Activated naive CD4-positive, alpha-beta T cell treated with anti-CD3 and anti-CD28 coated beads, Interleukin-2, amount 50 U/mL, for 16 hours (primary cell): ENCODE measurements at regions not wholly inside any gene's neighbourhood (a gene's known extent, or its start where the extent isn't known, plus 50 kb on each side); places are given as distances from the start of the nearest gene placed in this dataset.

ENCODE experiments used
- DNase-seq: peaks from one replicate; pipeline ENCODE4 v3.0.0-alpha.2; 2020

- no peak for DNase-seq
These were observed 145.2 kb upstream of the AKIRIN2 start for GRCh38 chr6:87847135-87847829.

DNA sequence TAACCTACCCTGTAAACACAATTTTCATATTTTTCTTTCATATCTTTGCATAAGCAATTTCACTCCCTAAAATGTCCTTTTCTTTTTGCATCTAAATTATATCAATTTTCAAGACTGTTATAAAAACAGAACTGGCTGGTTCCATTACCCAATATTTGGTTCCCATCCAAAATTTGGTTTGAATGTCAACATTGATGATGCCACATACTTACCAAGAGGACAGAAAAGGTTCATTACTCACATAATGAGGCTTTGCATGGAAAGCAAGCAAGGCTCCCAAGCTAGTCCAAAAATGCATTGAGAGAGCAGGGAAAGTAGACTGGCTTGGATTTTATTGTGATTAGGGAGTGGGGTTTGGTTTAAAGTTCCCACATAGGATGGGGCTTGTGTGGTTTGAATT lies 144.4 kb upstream of the AKIRIN2 start:
- no peak for DNase-seq

- no peak for DNase-seq
These were observed 138.3 kb upstream of the AKIRIN2 start for GRCh38 chr6:87840324-87840723.

GRCh38 chr6:87837876-87838275 lies 135.8 kb upstream of the AKIRIN2 start:
- DNase-seq: no peak

- no peak for DNase-seq
These were observed 135.4 kb upstream of the AKIRIN2 start for GRCh38 chr6:87837444-87837843.

- no peak for DNase-seq
These were observed 130.2 kb upstream of the AKIRIN2 start for GRCh38 chr6:87832025-87832825.

DNA sequence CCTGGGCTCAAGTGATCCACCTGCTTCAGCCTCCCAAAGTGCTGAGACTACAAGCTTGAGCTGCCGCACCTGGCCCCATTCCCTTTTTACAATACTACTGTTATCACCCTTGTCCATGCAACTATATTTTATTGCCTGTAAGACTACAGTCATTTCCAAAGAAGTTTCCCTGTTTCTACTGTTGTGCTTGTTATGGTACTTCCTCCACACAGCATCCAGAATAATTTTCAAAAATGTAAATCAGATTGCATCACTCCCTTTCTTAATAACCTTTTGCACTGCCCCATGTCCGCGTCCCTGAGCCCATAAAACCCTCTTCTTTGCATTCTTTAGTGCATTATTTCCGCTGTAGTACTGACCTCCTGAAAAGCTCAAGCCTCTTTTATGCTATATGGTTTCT lies 128.9 kb upstream of the AKIRIN2 start:
- DNase-seq: no peak

- DNase-seq: no peak
These were observed 127.6 kb upstream of the AKIRIN2 start for GRCh38 chr6:87829622-87830121.

DNA sequence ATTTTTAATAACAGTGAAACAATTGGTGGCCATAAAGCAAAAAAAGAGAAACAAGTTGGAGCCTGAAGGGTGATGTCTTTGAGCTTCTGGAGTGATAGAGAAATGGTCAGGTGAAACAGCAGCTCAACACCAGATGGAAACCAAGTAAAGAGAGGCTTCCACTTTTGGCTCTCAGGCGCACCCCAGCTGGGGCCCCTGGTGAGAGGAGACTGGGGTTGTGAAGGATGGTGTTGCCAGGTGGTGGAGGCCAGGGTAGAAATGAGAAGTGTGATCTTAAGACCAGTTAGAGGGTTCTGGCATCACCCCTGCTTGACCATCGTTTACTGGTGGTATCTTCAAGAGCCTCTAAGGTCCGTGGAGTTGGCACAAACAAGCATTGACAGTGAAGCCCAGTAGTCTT lies 126.0 kb upstream of the AKIRIN2 start:
- DNase-seq: no peak

- no peak for DNase-seq
These were observed 125.3 kb upstream of the AKIRIN2 start for GRCh38 chr6:87827346-87827745.

- DNase-seq: no peak
These were observed 124.4 kb upstream of the AKIRIN2 start for GRCh38 chr6:87826424-87826823.

GRCh38 chr6:87825821-87826221 lies 123.8 kb upstream of the AKIRIN2 start:
- DNase-seq: no peak

DNA sequence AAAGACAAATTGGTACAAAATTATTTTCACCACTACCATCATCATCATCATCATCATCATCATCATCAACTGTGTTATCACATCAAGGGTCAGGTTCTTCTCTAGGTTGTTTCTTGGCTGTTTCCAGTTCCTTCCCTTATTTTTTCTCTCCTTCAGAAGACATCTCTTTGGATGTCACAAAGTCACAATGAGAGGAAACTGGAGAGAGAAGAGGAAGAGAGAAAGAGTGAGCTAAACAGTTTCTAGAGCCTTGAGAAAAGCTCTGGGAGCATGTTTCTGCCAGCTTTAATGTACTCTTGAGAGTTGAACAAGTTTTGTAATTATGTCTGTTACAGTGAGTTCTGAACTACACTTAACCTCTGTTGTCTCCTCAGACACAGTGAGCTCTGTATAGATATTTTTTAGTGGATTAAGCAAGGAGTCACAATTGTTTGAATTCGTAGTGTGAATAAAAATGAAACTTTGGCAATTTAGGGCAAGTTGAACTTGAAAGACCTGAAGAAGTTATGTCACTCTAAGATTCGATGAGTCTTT lies 123.0 kb upstream of the AKIRIN2 start:
- DNase-seq: no peak

DNA sequence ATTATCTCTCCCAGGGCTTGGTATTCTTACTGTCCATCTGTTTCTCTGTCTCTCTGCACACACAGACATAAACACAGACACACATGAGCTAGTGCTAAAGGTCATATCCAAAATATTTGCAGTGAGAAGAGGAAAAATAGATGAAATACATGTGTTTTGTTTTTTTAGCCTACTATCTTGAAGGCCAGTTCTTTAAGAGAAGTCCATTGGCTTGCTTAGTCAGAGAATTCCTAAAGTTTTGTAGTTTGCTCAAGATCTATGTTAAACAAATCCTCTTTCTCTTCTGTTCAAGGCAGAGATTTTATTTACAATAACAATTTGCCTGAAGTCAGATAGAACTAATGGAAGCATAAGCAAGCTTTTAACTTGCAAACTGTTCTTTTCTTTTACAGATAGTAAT lies 120.0 kb upstream of the AKIRIN2 start:
- no peak for DNase-seq

DNA sequence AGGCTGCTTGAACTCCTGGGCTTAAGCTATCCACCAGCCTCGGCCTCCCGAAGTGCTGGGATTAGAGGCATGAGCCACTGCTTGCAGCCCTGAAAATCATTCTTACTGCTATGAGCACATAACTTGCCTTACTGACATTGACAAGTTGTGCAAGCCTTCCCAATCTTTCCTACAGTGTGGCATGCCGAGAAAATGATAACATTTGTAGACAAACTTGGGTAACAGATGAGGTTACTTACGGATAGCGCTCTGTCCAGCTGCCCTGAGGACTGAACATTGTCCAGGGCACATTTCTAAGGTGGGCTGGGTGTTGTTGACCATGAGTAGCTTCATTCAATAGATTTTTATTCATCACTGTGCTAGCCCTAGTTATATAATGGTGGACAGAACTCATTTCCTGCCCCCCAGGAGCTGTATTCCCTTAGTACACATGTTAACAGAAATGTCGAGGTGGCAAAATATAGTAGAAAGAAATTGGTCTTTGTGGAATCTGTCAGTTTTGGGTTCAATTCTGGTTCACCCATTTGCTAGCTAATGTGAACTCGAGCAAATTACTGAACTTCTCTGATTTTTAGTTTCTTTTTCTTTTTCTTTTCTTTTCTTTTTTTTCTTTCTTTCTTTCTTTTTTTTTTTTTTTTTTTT lies 118.4 kb upstream of the AKIRIN2 start:
- no peak for DNase-seq

GRCh38 chr6:87817183-87817582 lies 115.2 kb upstream of the AKIRIN2 start:
- no peak for DNase-seq

DNA sequence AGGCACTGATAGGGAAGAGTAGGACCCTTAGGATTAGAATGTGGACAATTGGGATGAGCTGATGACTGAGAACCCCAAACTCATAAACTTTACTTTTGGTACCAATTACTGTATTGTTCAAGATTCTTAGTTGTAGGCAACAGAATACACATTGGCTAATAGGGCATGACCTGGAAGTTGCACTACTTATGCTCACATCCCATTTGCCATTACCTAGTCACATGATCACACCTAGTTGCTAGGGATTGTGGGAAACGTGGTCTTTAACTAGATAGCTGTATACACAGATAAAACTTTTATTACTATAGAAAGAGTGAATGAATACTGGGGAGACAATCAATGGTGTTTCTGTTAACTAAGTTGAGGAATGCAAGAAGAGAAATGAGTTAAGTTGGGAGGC lies 113.4 kb upstream of the AKIRIN2 start:
- no peak for DNase-seq

- DNase-seq: no peak
These were observed 106.1 kb upstream of the AKIRIN2 start for GRCh38 chr6:87808005-87808757.

GRCh38 chr6:87807475-87807874 lies 105.4 kb upstream of the AKIRIN2 start:
- DNase-seq: no peak

- no peak for DNase-seq
These were observed 104.6 kb upstream of the AKIRIN2 start for GRCh38 chr6:87806635-87807034.

- DNase-seq: no peak
These were observed 104.1 kb upstream of the AKIRIN2 start for GRCh38 chr6:87806099-87806498.

GRCh38 chr6:87803791-87804190 lies 101.8 kb upstream of the AKIRIN2 start:
- DNase-seq: no peak

DNA sequence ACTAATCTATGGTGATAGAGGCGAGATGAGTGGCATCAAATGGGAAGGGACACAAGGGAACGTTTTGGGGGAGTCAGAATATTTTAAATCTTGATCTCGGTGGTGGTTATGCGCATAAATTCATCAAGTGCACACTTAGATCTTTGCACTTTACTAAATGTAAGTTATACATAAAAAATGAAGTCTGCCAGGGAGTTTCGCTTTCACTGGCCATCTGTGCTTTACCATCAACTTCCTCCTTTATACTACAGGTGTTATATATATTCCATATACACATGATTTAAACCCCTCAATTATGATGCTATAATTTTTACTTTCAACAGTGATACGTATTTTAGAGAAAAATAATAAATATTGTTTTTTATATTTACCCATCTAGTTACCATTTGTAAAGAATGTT lies 97.6 kb upstream of the AKIRIN2 start:
- DNase-seq: no peak
